ENCODE measurements at regions not wholly inside any gene's neighbourhood (a gene's known extent, or its start where the extent isn't known, plus 50 kb on each side); places are given as distances from the start of the nearest gene placed in this dataset.
"Not testable (repeated sequence)": the region's sequence is repeated elsewhere in the genome, so short reads cannot be mapped to it uniquely, and the experiment has no call there.

- not testable (repeated sequence) for DNase-seq (ENCODE audit: low read depth)
Measured at GRCh38 chr10:46749003-46749402, 162.2 kb upstream of the PTPN20 start.

- not testable (repeated sequence) for DNase-seq (ENCODE audit: low read depth)
Measured at GRCh38 chr10:46749470-46749869, 161.8 kb upstream of the PTPN20 start.

- not testable (repeated sequence) for DNase-seq (ENCODE audit: low read depth)
Measured at GRCh38 chr10:46753763-46754162, 157.5 kb upstream of the PTPN20 start.

- DNase-seq (ENCODE audit: low read depth): not testable (repeated sequence)
Measured at GRCh38 chr10:46761471-46761870, 149.8 kb upstream of the PTPN20 start.

- not testable (repeated sequence) for DNase-seq (ENCODE audit: low read depth)
Measured at GRCh38 chr10:46768515-46769291, 142.5 kb upstream of the PTPN20 start.

GRCh38 chr10:46773178-46773896 is 137.9 kb upstream of the PTPN20 start:
- DNase-seq (ENCODE audit: low read depth): not testable (repeated sequence)

GRCh38 chr10:46773897-46774236 is 137.4 kb upstream of the PTPN20 start:
- not testable (repeated sequence) for DNase-seq (ENCODE audit: low read depth)

- DNase-seq (ENCODE audit: low read depth): not testable (repeated sequence)
Measured at GRCh38 chr10:46774366-46774765, 136.9 kb upstream of the PTPN20 start.

GRCh38 chr10:46774945-46775667 is 136.1 kb upstream of the PTPN20 start:
- not testable (repeated sequence) for DNase-seq (ENCODE audit: low read depth)

GRCh38 chr10:46775668-46776059 is 135.6 kb upstream of the PTPN20 start:
- DNase-seq (ENCODE audit: low read depth): not testable (repeated sequence)

GRCh38 chr10:46779571-46779970 is 131.7 kb upstream of the PTPN20 start:
- peak; percentile 60 for DNase-seq (ENCODE audit: low read depth)

GRCh38 chr10:46780164-46780563 is 131.1 kb upstream of the PTPN20 start:
- DNase-seq (ENCODE audit: low read depth): peak; percentile 14

GRCh38 chr10:46781001-46781400 is 130.2 kb upstream of the PTPN20 start:
- peak; percentile 2 for DNase-seq (ENCODE audit: low read depth)

- DNase-seq (ENCODE audit: low read depth): peak; percentile 2
Measured at GRCh38 chr10:46782001-46782874, 129.0 kb upstream of the PTPN20 start.

- DNase-seq (ENCODE audit: low read depth): not testable (repeated sequence)
Measured at GRCh38 chr10:46784665-46785064, 126.6 kb upstream of the PTPN20 start.

GRCh38 chr10:46786125-46786517 is 125.1 kb upstream of the PTPN20 start:
- DNase-seq (ENCODE audit: low read depth): not testable (repeated sequence)

GRCh38 chr10:46786518-46787320 is 124.5 kb upstream of the PTPN20 start:
- peak; percentile 26 for DNase-seq (ENCODE audit: low read depth)

GRCh38 chr10:46787321-46787615 is 124.0 kb upstream of the PTPN20 start:
- DNase-seq (ENCODE audit: low read depth): peak; percentile 42

GRCh38 chr10:46792657-46793357 is 118.4 kb upstream of the PTPN20 start:
- DNase-seq (ENCODE audit: low read depth): not testable (repeated sequence)

GRCh38 chr10:46796351-46796750 is 114.9 kb upstream of the PTPN20 start:
- DNase-seq (ENCODE audit: low read depth): not testable (repeated sequence)
